Esophagus muscularis mucosa (tissue), 4 donors: ENCODE measurements at regions not wholly inside any gene's neighbourhood (a gene's known extent, or its start where the extent isn't known, plus 50 kb on each side); places are given as distances from the start of the nearest gene placed in this dataset.

Source experiments
- EP300 ChIP-seq: sonication (generic); formaldehyde crosslinking; IDR thresholded peaks from one replicate; pipeline ENCODE4 v1.6.1; 2017; ENCODE audit warnings: antibody characterized with exemption
- POLR2A ChIP-seq: fragments of 450-650 bp; IDR thresholded peaks from one replicate; pipeline ENCODE4 v1.6.1; 2017; ENCODE audit warnings: antibody characterized with exemption, moderate library complexity, mild to moderate bottlenecking, low read depth
- POLR2AphosphoS5 ChIP-seq, 2 donors: sonication (generic); formaldehyde crosslinking; IDR thresholded peaks; one replicate each; pipeline ENCODE4 v1.6.1; 2017; ENCODE audit warnings: antibody characterized with exemption in 2 of 2
- TF ChIP-seq, protein P1 (sequence below), 3 experiments: fragments of 200-600 bp in 2 of 3; fragments of 450-650 bp in 1 of 3; sonication (generic) in 2 of 3; IDR thresholded peaks; one replicate each; pipeline ENCODE4 v1.5.1; 2017 to 2019; ENCODE audit warnings: antibody characterized with exemption in 3 of 3, mild to moderate bottlenecking in 2 of 3, moderate library complexity in 1 of 3

DNA sequence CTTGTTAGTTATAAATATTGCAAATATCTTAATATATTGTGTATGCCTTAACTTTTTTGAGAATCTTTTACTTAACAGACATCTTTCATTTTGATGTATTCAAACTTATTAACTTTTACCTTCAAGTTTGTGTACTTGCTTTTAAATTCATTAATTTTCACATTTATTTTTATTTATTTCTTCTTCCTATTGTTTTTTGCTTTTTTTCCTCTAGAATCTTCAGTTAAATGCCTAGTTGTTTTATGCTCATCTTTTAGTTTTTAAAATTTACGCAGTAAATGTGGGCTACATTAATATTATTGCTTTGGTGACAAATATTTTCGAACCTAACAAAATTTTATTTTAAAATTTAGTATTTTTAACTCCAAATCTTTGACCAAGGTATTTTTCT is 89.0 kb downstream of the TNFAIP3 start:
- TF ChIP-seq, protein P1, sequence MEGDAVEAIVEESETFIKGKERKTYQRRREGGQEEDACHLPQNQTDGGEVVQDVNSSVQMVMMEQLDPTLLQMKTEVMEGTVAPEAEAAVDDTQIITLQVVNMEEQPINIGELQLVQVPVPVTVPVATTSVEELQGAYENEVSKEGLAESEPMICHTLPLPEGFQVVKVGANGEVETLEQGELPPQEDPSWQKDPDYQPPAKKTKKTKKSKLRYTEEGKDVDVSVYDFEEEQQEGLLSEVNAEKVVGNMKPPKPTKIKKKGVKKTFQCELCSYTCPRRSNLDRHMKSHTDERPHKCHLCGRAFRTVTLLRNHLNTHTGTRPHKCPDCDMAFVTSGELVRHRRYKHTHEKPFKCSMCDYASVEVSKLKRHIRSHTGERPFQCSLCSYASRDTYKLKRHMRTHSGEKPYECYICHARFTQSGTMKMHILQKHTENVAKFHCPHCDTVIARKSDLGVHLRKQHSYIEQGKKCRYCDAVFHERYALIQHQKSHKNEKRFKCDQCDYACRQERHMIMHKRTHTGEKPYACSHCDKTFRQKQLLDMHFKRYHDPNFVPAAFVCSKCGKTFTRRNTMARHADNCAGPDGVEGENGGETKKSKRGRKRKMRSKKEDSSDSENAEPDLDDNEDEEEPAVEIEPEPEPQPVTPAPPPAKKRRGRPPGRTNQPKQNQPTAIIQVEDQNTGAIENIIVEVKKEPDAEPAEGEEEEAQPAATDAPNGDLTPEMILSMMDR (IDR thresholded peaks at IDR 0.05): no peak
- TF ChIP-seq POLR2AphosphoS5 (IDR thresholded peaks at IDR 0.05): no peak
- TF ChIP-seq POLR2A: no peak
- TF ChIP-seq EP300: no peak
